ENCODE measurements at regions not wholly inside any gene's neighbourhood (a gene's known extent, or its start where the extent isn't known, plus 50 kb on each side); places are given as distances from the start of the nearest gene placed in this dataset.
"Not testable (repeated sequence)": the region's sequence is repeated elsewhere in the genome, so short reads cannot be mapped to it uniquely, and the experiment has no call there.

DNA sequence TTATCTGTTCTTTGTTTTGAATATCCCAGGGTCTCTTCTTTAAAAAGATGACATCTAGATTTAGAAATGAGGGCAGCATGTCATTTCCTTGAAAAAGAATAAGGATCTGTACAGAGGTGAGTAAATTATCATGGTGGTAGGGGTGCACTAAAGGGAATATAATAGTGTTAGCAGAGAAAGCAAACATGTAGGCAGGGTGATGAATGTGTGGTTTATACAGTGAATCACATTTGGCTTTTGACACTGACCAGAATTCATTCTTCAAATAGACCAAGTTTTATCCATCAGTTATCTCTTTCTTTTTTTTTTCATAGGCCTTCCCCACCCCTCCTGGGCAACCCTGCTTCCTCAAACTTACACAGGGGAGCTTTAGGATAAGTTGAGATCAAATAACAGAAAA lies 184.5 kb upstream of the LRP1B start:
- DNase-seq, result no peak

DNA sequence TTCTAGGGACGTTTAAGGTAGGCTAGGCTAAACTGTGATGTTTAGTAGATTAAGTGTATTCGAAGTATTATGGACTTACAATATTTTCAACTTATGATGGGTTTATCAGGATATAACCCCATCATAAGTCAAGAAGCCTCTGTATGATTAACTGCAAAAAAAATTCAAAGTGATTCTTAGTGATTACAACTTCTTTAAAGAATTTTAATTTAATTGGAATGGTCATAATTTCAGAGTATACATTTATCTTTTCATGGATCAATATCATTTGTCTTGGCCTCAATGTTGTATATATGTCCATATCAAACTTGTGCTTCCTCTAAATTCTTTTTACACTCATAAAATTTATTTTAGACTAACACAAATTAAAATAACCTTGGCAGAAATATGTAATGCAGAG lies 183.3 kb upstream of the LRP1B start:
- DNase-seq, result no peak

GRCh38 chr2:142310530-142310929 lies 179.7 kb upstream of the LRP1B start:
- DNase-seq, result no peak

DNA sequence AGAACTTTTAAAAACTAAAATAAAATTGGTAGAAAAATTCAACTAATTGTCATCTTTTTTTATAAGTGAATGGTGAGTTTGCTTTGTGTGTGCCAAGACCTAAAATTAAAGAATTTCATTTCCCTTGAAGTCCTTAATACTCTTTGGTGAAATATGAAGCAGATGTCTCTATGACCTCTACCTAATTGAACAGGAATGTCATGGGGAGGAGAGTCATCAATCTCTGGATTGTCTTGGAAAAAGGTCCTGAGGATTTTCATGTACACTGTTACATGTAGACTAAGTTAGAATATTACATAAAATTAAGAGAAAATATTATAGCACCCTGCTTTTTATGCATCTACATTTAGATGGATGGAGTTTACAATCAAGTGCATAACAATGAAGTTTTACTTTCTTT lies 177.9 kb upstream of the LRP1B start:
- no peak for DNase-seq

DNA sequence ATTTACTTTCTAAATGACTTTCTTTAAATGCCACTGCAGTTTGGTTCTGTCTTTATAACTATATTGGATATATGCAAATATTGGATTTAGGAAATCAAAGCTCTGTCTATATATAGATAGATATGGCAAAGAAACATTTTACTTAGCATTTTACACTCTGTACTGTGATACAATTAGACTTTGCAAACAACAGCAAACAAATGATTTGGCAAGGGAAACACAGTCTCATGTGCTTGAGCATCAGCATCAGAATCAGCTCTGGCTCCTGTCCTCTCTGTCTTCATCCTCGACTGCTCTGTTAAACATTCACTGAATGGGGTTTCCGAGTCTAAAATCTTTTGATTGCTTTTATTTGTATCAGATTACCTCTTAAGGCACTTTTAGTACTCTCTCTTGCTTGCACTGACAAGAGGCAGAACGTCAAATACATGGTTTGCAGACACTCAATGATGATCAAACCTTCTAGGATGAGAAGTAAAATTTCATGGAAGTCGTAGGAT lies 176.8 kb upstream of the LRP1B start:
- DNase-seq, result no peak

- no peak for DNase-seq
These were observed 176.3 kb upstream of the LRP1B start for GRCh38 chr2:142307086-142307485.

GRCh38 chr2:142306131-142306530 lies 175.3 kb upstream of the LRP1B start:
- DNase-seq, result no peak

DNA sequence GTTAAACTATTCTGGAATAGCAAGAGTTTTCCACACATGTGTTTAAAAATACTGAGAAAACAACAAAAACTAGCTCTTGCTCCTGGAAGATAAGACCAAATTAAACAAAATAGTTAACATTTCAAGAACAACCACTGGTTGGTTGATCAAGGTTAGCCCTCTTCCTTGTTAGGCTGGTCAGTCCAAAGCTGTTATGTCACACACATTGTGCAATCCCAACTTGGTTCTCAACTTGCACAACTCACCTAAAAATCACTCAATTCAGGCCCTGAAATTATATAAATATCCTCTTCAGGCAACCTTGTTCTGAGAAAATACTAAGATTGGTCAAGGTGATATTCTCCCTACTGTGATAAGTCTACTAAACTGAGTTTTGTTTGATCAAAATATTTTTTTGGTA lies 169.7 kb upstream of the LRP1B start:
- DNase-seq, result no peak

DNA sequence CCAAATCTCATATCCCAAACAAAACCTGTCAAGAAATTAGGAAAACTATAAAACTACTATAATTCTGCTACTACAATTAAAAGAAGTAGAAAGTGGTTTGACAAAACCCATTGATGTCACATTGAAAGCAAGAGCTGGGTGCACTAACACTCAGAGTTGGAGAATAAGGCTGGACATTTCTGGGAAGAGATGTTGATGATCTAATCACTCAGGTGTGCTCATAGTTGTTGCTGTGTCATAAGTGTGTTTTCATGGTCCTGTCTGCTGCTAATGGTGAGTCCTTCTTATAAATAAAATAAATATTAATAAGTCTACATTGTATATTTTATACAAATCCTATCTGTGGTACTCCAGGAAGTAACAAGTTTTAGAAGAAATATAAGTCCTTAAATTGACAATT lies 168.2 kb upstream of the LRP1B start:
- DNase-seq, result no peak

DNA sequence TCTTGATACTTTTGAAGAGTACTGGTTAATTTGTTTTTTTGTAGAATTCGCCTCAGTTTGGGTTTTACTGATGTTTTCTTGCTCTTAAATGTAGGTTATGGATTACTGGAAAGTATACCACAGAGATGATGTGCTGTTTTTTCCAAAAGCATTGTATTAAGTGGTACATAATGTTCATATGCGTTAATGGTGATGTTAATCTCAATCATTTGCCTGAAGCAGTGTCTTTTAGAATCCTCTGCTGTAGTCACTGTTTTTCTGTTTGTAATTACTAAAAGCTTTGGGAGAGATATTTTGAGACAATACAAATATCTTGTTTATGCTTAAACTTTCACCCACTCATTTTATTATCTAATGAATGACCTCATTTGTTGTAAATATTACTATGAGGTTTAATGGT lies 163.4 kb upstream of the LRP1B start:
- no peak for DNase-seq

GRCh38 chr2:142291969-142292368 lies 161.2 kb upstream of the LRP1B start:
- DNase-seq, result no peak

GRCh38 chr2:142290931-142291330 lies 160.1 kb upstream of the LRP1B start:
- no peak for DNase-seq

DNA sequence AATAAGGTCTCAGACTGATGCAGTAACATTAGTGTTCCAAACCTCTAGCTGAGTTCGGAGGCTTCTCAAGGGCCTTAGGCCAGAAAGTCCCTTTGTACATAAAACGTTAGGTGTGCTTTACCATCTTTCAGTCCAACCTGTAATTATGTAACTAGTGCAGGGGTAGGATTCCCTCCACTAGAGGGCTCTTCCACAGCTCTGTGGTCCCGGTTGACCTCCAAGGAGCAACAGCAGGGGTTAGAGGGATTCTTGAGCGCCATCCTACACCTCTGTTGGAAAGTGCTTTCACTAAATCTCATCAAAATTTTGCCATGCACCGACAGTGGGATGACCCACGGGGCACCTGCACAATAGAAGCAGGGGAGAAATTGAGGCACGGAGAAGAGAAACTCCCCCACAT lies 155.8 kb upstream of the LRP1B start:
- no peak for DNase-seq

DNA sequence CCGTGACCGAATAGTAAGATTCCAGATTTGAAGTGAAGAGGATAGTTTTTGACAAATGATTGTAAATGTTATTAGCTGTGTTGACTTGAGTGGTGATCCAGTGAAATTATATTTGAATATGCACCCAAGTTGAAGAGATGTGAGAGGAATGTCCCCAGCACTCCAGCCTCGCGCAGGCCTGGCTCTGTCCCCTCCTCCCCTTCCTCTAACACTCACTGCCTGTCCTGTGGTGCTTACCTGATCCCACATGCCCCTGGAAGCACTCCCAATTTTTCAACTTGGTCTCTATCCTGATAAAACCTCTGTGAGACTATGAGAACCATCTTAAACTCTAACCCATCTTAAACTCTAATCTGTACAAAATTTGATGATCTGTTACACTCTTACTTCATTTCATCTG lies 154.7 kb upstream of the LRP1B start:
- no peak for DNase-seq

DNA sequence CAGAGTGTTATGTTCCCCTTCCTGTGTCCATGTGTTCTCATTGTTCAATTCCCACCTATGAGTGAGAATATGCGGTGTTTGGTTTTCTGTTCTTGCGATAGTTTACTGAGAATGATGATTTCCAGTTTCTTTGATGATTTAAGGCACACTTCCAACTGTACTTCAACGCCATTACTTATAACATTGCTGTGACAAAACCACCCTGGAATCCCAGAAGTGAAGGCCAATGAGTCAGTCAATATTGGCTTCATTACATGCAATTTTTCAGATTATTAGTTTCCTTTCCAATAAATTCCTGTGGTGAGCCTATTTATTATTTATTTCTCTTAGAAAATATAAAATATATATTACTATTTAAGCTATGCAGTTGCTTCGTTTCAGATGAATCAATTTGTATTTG lies 153.5 kb upstream of the LRP1B start:
- not testable (repeated sequence) for DNase-seq

GRCh38 chr2:142280831-142281230 lies 150.0 kb upstream of the LRP1B start:
- DNase-seq, result no peak

DNA sequence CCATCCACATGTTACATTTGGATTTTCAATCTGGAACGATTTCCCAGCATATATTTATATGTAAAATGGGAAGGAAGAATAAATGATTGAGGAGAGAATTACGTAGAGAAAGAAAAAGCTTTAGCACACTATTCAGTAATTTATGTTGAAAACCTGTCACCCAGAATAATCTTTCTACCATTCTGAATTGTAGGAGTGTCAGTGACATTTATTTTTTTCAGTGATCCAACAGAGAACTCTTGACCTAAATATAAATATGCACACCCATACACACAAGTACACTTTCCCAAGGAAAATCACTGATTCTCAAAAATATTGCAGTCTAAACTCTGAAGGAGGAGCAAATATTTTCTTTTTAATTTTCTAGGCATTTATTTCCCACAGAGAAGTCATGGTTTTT lies 140.2 kb upstream of the LRP1B start:
- no peak for DNase-seq

DNA sequence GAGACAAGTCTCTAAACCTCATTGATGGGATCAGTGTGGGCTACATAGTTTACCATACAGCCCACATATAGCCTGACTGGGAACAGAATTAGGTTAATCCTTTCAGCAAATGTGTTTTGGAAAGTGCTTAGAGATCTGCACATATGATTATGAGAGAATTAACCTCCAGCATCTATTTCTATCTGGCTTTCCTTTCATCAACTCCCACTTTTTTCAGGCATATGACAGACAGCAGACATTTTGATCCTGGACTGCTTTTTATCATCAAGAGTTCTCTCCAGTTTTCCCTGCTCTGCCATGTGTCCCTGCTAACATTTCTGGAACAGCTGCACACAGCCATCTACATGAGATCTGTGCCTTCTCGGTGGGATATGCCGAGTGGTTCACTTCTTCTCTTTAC lies 139.5 kb upstream of the LRP1B start:
- no peak for DNase-seq

DNA sequence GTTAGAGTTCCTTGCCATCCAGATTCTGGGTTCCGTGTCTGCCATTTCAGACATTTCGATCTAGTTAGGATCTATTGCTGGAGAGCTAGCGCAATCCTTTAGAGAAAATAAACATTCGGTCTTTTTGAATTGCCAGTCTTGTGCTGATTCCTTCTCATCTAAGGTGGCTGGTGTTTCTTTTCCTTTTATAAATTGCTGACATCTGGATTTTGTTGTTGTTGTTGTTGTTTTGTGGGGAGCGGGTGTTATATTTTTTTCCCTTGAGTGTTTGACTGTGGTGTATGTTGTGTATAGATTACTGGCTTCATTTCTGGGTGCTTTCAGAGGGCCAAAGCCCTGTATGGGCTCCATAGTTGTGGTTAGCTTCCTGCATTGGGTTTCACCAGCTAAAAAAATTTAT lies 128.5 kb upstream of the LRP1B start:
- DNase-seq, result no peak

GRCh38 chr2:142254031-142254430 lies 123.2 kb upstream of the LRP1B start:
- DNase-seq, result no peak

- no peak for DNase-seq
These were observed 110.2 kb upstream of the LRP1B start for GRCh38 chr2:142241016-142241415.

DNA sequence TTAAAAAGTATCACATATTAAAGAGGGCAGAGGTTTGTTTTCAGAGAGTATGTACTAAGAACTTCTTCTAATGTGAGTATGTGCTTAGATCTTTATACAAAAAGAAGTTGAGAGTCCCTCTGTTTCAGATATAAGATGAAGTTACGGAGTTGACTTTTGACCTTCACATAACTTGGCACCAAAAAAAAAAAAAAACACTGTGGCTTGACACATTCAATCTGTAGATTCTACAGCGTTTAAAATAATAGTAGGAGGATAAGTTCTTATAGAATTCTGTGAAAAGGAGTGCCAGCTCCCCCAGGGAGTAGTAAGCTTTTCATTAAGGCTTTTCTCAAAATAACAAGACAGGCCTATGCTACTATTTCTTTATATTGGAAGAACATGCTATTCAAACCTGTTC lies 105.4 kb upstream of the LRP1B start:
- DNase-seq, result no peak

DNA sequence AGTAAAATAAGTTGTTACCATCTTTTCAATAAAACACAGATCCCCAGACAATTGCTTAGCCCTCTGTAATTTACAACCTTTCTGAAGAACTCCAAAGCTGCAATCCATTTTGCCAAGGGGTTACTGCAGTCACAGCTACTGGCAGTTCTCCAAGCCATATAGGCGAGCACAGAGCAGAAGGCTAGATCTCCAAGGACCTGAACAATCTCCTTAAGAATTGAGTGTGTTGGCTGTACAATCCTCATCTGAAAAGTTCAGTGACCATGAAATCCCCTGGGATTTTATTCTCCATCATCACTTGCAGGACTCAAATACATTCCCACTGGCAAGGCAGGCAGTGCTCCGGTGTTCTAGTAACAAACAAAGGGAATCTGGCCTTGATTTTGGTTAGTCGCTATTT lies 103.9 kb upstream of the LRP1B start:
- no peak for DNase-seq

DNA sequence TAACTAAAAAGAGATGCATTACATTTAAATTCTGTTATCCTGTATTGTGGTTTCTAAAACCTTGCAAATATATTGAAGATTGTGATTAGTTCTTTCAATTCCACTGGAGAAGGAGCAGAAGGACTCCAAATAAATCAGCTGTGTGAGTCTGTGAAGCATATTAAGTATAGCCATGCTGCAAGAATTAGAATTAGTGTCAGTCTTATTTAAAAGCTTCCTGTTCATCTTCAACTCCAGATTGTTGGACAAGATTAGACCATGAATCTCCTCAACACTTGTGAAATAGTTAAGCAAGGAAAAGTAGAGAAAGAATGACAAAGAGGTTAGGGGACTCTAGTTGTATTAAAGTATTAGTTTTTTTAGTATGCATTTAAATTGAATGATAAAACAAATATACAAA lies 92.5 kb upstream of the LRP1B start:
- DNase-seq, result no peak

GRCh38 chr2:142222715-142223114 lies 91.9 kb upstream of the LRP1B start:
- DNase-seq, result no peak

GRCh38 chr2:142220901-142221300 lies 90.1 kb upstream of the LRP1B start:
- no peak for DNase-seq

Data from NCI-H226 (cell line).